HL-60/S4 treated with phorbol 12-myristate 13-acetate at 8.2 ng/mL for 4 days and 3 days (cell line): ENCODE measurements at regions not wholly inside any gene's neighbourhood (a gene's known extent, or its start where the extent isn't known, plus 50 kb on each side); places are given as distances from the start of the nearest gene placed in this dataset.

ENCODE experiments used
- in situ Hi-C: fragments of 300-500 bp; cut with MboI; formaldehyde crosslinking; loops from 2 replicates; pipeline ENCODE4 v1.15.0; 2022; ENCODE audit warnings: low sequenced_read_pairs

- in situ Hi-C loops: no loop called here
Observed at GRCh38 chr11:91823252-91823830, 401.3 kb upstream of the FAT3 start.

- in situ Hi-C loops: no loop called here
Observed at GRCh38 chr11:91822805-91823204, 401.8 kb upstream of the FAT3 start.

GRCh38 chr11:91820709-91821108 lies 403.9 kb upstream of the FAT3 start:
- in situ Hi-C loops: no loop called here

- in situ Hi-C loops: no loop called here
Observed at GRCh38 chr11:91819777-91820176, 404.8 kb upstream of the FAT3 start.

GRCh38 chr11:91819195-91819594 lies 405.4 kb upstream of the FAT3 start:
- in situ Hi-C loops: no loop called here

- in situ Hi-C loops: no loop called here
Observed at GRCh38 chr11:91817996-91818395, 406.6 kb upstream of the FAT3 start.

GRCh38 chr11:91813263-91813662 lies 411.4 kb upstream of the FAT3 start:
- in situ Hi-C loops: no loop called here

- in situ Hi-C loops: no loop called here
Observed at GRCh38 chr11:91810871-91811270, 413.7 kb upstream of the FAT3 start.

GRCh38 chr11:91805293-91805692 lies 419.3 kb upstream of the FAT3 start:
- in situ Hi-C loops: no loop called here

GRCh38 chr11:91804042-91804441 lies 420.6 kb upstream of the FAT3 start:
- in situ Hi-C loops: no loop called here

- in situ Hi-C loops: no loop called here
Observed at GRCh38 chr11:91802475-91802874, 422.1 kb upstream of the FAT3 start.

- in situ Hi-C loops: no loop called here
Observed at GRCh38 chr11:91800208-91800914, 424.3 kb upstream of the FAT3 start.

- in situ Hi-C loops: no loop called here
Observed at GRCh38 chr11:91798240-91798639, 426.4 kb upstream of the FAT3 start.

- in situ Hi-C loops: no loop called here
Observed at GRCh38 chr11:91796999-91797398, 427.6 kb upstream of the FAT3 start.

GRCh38 chr11:91795139-91795887 lies 429.3 kb upstream of the FAT3 start:
- in situ Hi-C loops: no loop called here

- in situ Hi-C loops: no loop called here
Observed at GRCh38 chr11:91794146-91794545, 430.5 kb upstream of the FAT3 start.

- in situ Hi-C loops: no loop called here
Observed at GRCh38 chr11:91792779-91793262, 431.8 kb upstream of the FAT3 start.

GRCh38 chr11:91791171-91791468 lies 433.5 kb upstream of the FAT3 start:
- in situ Hi-C loops: no loop called here

- in situ Hi-C loops: no loop called here
Observed at GRCh38 chr11:91790346-91791170, 434.1 kb upstream of the FAT3 start.

- in situ Hi-C loops: no loop called here
Observed at GRCh38 chr11:91788764-91789163, 435.9 kb upstream of the FAT3 start.

- in situ Hi-C loops: no loop called here
Observed at GRCh38 chr11:91786097-91786496, 438.5 kb upstream of the FAT3 start.
